GM23338 (cell line): ENCODE measurements at regions not wholly inside any gene's neighbourhood (a gene's known extent, or its start where the extent isn't known, plus 50 kb on each side); places are given as distances from the start of the nearest gene placed in this dataset.

Source experiments
- ATAC-seq: fragments of 200-7000 bp; cut with Tn5 transposase; 3 replicates; pipeline ENCODE4 v1.9.1; 2020
- DNase-seq: peaks from one replicate; pipeline ENCODE4 v3.0.0-alpha.2; 2015; ENCODE audit warnings: low spot score
- H2AFZ ChIP-seq: fragments of 200-600 bp; sonication (generic); 2 replicates; pipeline ENCODE4 v1.8.0; 2016; ENCODE audit warnings: antibody characterized with exemption, mild to moderate bottlenecking, moderate library complexity
- H3F3A ChIP-seq: fragments of 200-600 bp; sonication (generic); replicated peaks from 2 replicates; pipeline ENCODE4 v1.8.0; 2017; ENCODE audit warnings: antibody characterized with exemption, mixed run types, low read depth
- H3K27ac ChIP-seq: fragments of 200-600 bp; sonication (generic); 2 replicates; pipeline ENCODE4 v1.6.1; 2016; ENCODE audit warnings: low read depth
- H3K27me3 ChIP-seq: fragments of 200-600 bp; sonication (generic); 2 replicates; pipeline ENCODE4 v1.8.0; 2016; ENCODE audit warnings: mild to moderate bottlenecking, mixed run types, moderate library complexity; ENCODE audit not compliant: insufficient read depth
- H3K36me3 ChIP-seq: fragments of 200-600 bp; sonication (generic); 2 replicates; pipeline ENCODE4 v1.8.0; 2016; ENCODE audit warnings: mild to moderate bottlenecking; ENCODE audit not compliant: insufficient read depth
- H3K4me1 ChIP-seq: fragments of 200-600 bp; sonication (generic); 2 replicates; pipeline ENCODE4 v1.8.0; 2016; ENCODE audit warnings: mild to moderate bottlenecking, moderate library complexity; ENCODE audit not compliant: insufficient read depth
- H3K4me2 ChIP-seq: fragments of 200-600 bp; sonication (generic); 2 replicates; pipeline ENCODE4 v1.7.1; 2017; ENCODE audit warnings: mixed run types
- H3K4me3 ChIP-seq: fragments of 200-600 bp; sonication (generic); 2 replicates; pipeline ENCODE4 v1.6.1; 2016; ENCODE audit warnings: mixed run types
- H3K79me2 ChIP-seq: fragments of 200-600 bp; sonication (generic); replicated peaks from 2 replicates; pipeline ENCODE4 v1.8.0; 2017; ENCODE audit warnings: mild to moderate bottlenecking; ENCODE audit not compliant: insufficient read depth
- H3K9me2 ChIP-seq: fragments of 200-600 bp; sonication (generic); 2 replicates; pipeline ENCODE4 v1.8.0; 2017; ENCODE audit not compliant: insufficient read depth
- H4K20me1 ChIP-seq: fragments of 200-600 bp; sonication (generic); replicated peaks from 2 replicates; pipeline ENCODE4 v1.8.0; 2017; ENCODE audit warnings: mild to moderate bottlenecking; ENCODE audit not compliant: insufficient read depth
- H3K27ac Mint-ChIP-seq: 2 replicates; pipeline ENCODE4 v1.8.0; 2020; ENCODE audit warnings: inconsistent platforms, mild to moderate bottlenecking, moderate library complexity, mixed read lengths
- H3K27me3 Mint-ChIP-seq: 3 replicates; pipeline ENCODE4 v1.8.0; 2022; ENCODE audit warnings: low read depth, mild to moderate bottlenecking, moderate library complexity, mixed read lengths, inconsistent platforms; ENCODE audit not compliant: insufficient read depth, poor library complexity
- H3K36me3 Mint-ChIP-seq: 3 replicates; pipeline ENCODE4 v1.8.0; 2021; ENCODE audit warnings: low read depth, mild to moderate bottlenecking, inconsistent platforms, moderate library complexity, mixed read lengths
- H3K4me1 Mint-ChIP-seq: 3 replicates; pipeline ENCODE4 v1.8.0; 2020; ENCODE audit warnings: mild to moderate bottlenecking, inconsistent platforms, mixed read lengths
- H3K4me3 Mint-ChIP-seq: 3 replicates; pipeline ENCODE4 v1.8.0; 2021; ENCODE audit warnings: moderate library complexity, mild to moderate bottlenecking, inconsistent platforms, mixed read lengths
- H3K9me3 Mint-ChIP-seq: 3 replicates; pipeline ENCODE4 v1.8.0; 2020; ENCODE audit warnings: moderate library complexity, mild to moderate bottlenecking, inconsistent platforms, mixed read lengths
- CREB1 ChIP-seq: fragments of 250-450 bp; sonication (Bioruptor Pico); IDR thresholded peaks from 2 replicates; pipeline ENCODE4 v1.5.0; 2020; ENCODE audit warnings: low read depth, mild to moderate bottlenecking, moderate library complexity
- EZH2 ChIP-seq: fragments of 200-600 bp; sonication (generic); IDR thresholded peaks from one replicate; pipeline ENCODE4 v1.8.0; 2017; ENCODE audit warnings: antibody characterized with exemption, mild to moderate bottlenecking, low read depth; ENCODE audit not compliant: unreplicated experiment
- EZH2phosphoT487 ChIP-seq: fragments of 200-600 bp; sonication (generic); IDR thresholded peaks from one replicate; pipeline ENCODE4 v1.8.1; 2018; ENCODE audit warnings: antibody characterized with exemption; ENCODE audit not compliant: unreplicated experiment
- NANOG ChIP-seq: IDR thresholded peaks from 2 replicates; pipeline ENCODE4 v1.6.1; 2016; ENCODE audit warnings: antibody characterized with exemption, borderline replicate concordance
- POLR2AphosphoS5 ChIP-seq: IDR thresholded peaks from 2 replicates; pipeline ENCODE4 v1.6.1; 2016; ENCODE audit warnings: antibody characterized with exemption, low read depth
- STAT1 ChIP-seq: IDR thresholded peaks from one replicate; pipeline ENCODE4 v1.6.1; 2016; ENCODE audit warnings: antibody characterized with exemption; ENCODE audit not compliant: unreplicated experiment
- ZNF114 ChIP-seq: fragments of 250-450 bp; sonication (Bioruptor Pico); IDR thresholded peaks from 2 replicates; pipeline ENCODE4 v1.5.0; 2020; ENCODE audit warnings: mild to moderate bottlenecking, moderate library complexity
- ZNF331 ChIP-seq: fragments of 250-450 bp; sonication (Bioruptor Pico); IDR thresholded peaks from 2 replicates; pipeline ENCODE4 v1.5.0; 2020; ENCODE audit warnings: low read depth, mild to moderate bottlenecking, moderate library complexity
- TF ChIP-seq, protein P1 (sequence below): IDR thresholded peaks from one replicate; pipeline ENCODE4 v1.6.1; 2018; ENCODE audit warnings: antibody characterized with exemption; ENCODE audit not compliant: unreplicated experiment
- TF ChIP-seq, protein P2 (sequence below): IDR thresholded peaks from 2 replicates; pipeline ENCODE4 v1.6.1; 2016; ENCODE audit warnings: antibody characterized with exemption
- TF ChIP-seq, protein P3 (sequence below): fragments of 250-450 bp; sonication (Bioruptor Pico); IDR thresholded peaks from 2 replicates; pipeline ENCODE4 v1.5.0; 2020; ENCODE audit warnings: mild to moderate bottlenecking, moderate library complexity

DNA sequence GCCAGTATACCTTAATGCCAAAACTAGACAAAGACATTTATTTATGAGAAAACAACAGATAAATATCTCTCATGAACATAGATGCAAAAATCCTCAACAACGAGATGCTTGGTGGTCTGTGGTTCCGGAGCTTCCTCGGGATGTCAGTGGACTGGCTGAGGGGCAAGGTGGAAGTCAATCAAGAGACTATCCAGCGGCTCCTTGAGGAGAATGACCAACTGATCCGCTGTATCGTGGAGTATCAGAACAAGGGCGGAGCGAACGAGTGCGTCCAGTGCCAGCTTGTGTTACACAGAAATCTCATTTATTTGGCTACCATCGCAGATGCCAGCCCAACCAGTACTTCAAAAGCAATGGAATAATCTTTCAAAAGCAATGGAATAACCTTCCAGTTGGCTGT is 60.0 kb upstream of the PARD3 start (continued):
- TF ChIP-seq, protein P1, sequence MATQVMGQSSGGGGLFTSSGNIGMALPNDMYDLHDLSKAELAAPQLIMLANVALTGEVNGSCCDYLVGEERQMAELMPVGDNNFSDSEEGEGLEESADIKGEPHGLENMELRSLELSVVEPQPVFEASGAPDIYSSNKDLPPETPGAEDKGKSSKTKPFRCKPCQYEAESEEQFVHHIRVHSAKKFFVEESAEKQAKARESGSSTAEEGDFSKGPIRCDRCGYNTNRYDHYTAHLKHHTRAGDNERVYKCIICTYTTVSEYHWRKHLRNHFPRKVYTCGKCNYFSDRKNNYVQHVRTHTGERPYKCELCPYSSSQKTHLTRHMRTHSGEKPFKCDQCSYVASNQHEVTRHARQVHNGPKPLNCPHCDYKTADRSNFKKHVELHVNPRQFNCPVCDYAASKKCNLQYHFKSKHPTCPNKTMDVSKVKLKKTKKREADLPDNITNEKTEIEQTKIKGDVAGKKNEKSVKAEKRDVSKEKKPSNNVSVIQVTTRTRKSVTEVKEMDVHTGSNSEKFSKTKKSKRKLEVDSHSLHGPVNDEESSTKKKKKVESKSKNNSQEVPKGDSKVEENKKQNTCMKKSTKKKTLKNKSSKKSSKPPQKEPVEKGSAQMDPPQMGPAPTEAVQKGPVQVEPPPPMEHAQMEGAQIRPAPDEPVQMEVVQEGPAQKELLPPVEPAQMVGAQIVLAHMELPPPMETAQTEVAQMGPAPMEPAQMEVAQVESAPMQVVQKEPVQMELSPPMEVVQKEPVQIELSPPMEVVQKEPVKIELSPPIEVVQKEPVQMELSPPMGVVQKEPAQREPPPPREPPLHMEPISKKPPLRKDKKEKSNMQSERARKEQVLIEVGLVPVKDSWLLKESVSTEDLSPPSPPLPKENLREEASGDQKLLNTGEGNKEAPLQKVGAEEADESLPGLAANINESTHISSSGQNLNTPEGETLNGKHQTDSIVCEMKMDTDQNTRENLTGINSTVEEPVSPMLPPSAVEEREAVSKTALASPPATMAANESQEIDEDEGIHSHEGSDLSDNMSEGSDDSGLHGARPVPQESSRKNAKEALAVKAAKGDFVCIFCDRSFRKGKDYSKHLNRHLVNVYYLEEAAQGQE: no peak
- TF ChIP-seq POLR2AphosphoS5: no peak

DNA sequence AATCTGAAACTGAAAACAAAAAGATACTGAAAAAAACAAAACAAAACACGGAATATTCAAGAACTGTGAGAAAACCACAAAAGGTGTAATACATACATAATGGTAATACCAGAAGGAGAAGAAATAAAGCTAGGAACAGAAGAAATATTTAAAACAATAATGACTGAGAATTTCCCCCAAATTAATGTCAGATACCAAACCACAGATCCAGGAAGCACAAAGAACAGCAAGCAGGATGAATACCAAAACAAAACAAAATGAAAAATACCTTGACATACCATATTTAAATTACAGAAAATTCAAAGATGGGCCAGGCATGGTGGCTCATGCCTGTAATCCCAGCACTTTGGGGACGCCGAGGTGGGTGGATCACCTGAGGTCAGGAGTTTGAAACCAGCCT is 57.7 kb upstream of the PARD3 start:
- Histone ChIP-seq H3K4me3 (no peak overlapping the region), H3K36me3 (no peaks in the 10 kb centered on the region), H2AFZ (no peak overlapping the region), H3K4me1 (no peaks in the 10 kb centered on the region), H3K27me3 (no peaks in the 10 kb centered on the region), H3K27ac (no peak overlapping the region), H3K9me2 (no peaks in the 10 kb centered on the region), H3K79me2 (no peaks in the 10 kb centered on the region), H3K4me2 (no peak overlapping the region), H4K20me1 (no peaks in the 10 kb centered on the region), H3F3A (no peaks in the 10 kb centered on the region)
- H3K36me3 Mint-ChIP-seq: no peaks in the 10 kb centered on the region
- no peaks in the 10 kb centered on the region for H3K4me1 Mint-ChIP-seq
- ATAC-seq (no peak), DNase-seq (no peak)
- no peak overlapping the region; the same call in 1 of the 2 replicates for H3K27ac Mint-ChIP-seq
- peaks cover 3% of the 10 kb centered on the region for H3K27me3 Mint-ChIP-seq
- no peak overlapping the region for H3K4me3 Mint-ChIP-seq
- TF ChIP-seq, protein P2, sequence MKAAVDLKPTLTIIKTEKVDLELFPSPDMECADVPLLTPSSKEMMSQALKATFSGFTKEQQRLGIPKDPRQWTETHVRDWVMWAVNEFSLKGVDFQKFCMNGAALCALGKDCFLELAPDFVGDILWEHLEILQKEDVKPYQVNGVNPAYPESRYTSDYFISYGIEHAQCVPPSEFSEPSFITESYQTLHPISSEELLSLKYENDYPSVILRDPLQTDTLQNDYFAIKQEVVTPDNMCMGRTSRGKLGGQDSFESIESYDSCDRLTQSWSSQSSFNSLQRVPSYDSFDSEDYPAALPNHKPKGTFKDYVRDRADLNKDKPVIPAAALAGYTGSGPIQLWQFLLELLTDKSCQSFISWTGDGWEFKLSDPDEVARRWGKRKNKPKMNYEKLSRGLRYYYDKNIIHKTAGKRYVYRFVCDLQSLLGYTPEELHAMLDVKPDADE: no peak
- no peak for TF ChIP-seq CREB1
- no peak for TF ChIP-seq POLR2AphosphoS5
- TF ChIP-seq, protein P3, sequence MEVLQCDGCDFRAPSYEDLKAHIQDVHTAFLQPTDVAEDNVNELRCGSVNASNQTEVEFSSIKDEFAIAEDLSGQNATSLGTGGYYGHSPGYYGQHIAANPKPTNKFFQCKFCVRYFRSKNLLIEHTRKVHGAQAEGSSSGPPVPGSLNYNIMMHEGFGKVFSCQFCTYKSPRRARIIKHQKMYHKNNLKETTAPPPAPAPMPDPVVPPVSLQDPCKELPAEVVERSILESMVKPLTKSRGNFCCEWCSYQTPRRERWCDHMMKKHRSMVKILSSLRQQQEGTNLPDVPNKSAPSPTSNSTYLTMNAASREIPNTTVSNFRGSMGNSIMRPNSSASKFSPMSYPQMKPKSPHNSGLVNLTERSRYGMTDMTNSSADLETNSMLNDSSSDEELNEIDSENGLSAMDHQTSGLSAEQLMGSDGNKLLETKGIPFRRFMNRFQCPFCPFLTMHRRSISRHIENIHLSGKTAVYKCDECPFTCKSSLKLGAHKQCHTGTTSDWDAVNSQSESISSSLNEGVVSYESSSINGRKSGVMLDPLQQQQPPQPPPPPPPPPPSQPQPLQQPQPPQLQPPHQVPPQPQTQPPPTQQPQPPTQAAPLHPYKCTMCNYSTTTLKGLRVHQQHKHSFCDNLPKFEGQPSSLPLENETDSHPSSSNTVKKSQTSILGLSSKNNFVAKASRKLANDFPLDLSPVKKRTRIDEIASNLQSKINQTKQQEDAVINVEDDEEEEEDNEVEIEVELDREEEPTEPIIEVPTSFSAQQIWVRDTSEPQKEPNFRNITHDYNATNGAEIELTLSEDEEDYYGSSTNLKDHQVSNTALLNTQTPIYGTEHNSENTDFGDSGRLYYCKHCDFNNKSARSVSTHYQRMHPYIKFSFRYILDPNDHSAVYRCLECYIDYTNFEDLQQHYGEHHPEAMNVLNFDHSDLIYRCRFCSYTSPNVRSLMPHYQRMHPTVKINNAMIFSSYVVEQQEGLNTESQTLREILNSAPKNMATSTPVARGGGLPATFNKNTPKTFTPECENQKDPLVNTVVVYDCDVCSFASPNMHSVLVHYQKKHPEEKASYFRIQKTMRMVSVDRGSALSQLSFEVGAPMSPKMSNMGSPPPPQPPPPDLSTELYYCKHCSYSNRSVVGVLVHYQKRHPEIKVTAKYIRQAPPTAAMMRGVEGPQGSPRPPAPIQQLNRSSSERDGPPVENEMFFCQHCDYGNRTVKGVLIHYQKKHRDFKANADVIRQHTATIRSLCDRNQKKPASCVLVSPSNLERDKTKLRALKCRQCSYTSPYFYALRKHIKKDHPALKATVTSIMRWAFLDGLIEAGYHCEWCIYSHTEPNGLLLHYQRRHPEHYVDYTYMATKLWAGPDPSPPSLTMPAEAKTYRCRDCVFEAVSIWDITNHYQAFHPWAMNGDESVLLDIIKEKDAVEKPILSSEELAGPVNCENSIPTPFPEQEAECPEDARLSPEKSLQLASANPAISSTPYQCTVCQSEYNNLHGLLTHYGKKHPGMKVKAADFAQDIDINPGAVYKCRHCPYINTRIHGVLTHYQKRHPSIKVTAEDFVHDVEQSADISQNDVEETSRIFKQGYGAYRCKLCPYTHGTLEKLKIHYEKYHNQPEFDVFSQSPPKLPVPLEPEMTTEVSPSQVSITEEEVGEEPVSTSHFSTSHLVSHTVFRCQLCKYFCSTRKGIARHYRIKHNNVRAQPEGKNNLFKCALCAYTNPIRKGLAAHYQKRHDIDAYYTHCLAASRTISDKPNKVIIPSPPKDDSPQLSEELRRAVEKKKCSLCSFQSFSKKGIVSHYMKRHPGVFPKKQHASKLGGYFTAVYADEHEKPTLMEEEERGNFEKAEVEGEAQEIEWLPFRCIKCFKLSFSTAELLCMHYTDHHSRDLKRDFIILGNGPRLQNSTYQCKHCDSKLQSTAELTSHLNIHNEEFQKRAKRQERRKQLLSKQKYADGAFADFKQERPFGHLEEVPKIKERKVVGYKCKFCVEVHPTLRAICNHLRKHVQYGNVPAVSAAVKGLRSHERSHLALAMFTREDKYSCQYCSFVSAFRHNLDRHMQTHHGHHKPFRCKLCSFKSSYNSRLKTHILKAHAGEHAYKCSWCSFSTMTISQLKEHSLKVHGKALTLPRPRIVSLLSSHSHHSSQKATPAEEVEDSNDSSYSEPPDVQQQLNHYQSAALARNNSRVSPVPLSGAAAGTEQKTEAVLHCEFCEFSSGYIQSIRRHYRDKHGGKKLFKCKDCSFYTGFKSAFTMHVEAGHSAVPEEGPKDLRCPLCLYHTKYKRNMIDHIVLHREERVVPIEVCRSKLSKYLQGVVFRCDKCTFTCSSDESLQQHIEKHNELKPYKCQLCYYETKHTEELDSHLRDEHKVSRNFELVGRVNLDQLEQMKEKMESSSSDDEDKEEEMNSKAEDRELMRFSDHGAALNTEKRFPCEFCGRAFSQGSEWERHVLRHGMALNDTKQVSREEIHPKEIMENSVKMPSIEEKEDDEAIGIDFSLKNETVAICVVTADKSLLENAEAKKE (CRISPR knock-in tag): no peak
- TF ChIP-seq EZH2: no peak
- TF ChIP-seq EZH2phosphoT487: no peak
- TF ChIP-seq, protein P1: no peak
- no peak for TF ChIP-seq NANOG
- no peak for TF ChIP-seq ZNF114 (CRISPR knock-in tag)
- no peak for TF ChIP-seq ZNF331 (CRISPR knock-in tag)
- TF ChIP-seq STAT1: no peak
- no peaks in the 10 kb centered on the region for H3K9me3 Mint-ChIP-seq
